B cell (primary cell): ENCODE measurements at regions not wholly inside any gene's neighbourhood (a gene's known extent, or its start where the extent isn't known, plus 50 kb on each side); places are given as distances from the start of the nearest gene placed in this dataset.

Experiments used
- CTCF ChIP-seq: fragments of 200-600 bp; IDR thresholded peaks from one replicate; pipeline ENCODE4 v1.8.0; 2022; ENCODE audit warnings: antibody characterized with exemption, mild to moderate bottlenecking
- EZH2 ChIP-seq: IDR thresholded peaks from 2 replicates; pipeline ENCODE4 v1.6.1; 2012; ENCODE audit warnings: borderline replicate concordance, low read depth, mild to moderate bottlenecking, moderate library complexity, low read length; ENCODE audit not compliant: insufficient read depth, poor library complexity, severe bottlenecking

GRCh38 chr16:47886631-47887415 is 269.0 kb downstream of the ABCC12 start:
- TF ChIP-seq CTCF = no peak
- TF ChIP-seq EZH2 = no peak
